Colon (tissue), 2 donors: ENCODE measurements at regions not wholly inside any gene's neighbourhood (a gene's known extent, or its start where the extent isn't known, plus 50 kb on each side); places are given as distances from the start of the nearest gene placed in this dataset.
"Not testable (repeated sequence)": the region's sequence is repeated elsewhere in the genome, so short reads cannot be mapped to it uniquely, and the experiment has no call there.

ENCODE experiments used
- FAIRE-seq: peaks from 2 replicates; lab custom pipeline; 2012; peaks lifted over from hg19 to GRCh38; lab: Jason Lieb, UNC
- donor health status: control.
- donor health status: control.

DNA sequence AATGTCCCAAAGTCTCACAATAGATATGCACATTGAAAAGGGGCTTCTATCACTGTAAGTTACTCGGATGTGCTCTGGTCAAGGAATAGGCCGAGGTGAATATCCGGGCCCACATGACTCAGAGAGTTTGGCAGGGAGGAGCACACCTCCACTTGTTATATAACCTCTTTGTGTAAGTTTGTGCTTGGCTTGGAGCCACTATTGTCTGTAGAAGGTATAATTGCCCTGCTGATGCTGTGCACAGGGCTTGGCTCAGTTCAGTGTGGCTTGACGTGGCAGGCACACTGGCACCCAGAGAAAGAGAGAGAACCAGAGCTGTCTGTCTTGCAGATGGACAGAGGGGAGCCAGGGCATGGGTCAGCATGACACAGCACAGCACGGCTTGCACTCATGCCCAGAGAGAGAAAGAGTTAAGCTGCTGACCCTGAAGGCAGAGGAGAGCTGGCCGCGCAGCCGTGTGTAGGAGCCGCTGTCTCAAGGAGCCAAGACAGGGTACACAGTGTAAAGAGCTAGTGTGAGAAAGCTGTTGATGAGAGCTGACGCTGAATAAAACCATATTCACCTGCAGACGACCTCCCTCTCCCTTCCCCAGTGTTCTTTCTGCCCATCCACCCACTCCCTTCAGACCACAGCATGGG lies 482.5 kb downstream of the C6orf118 start:
- FAIRE-seq = no peak

DNA sequence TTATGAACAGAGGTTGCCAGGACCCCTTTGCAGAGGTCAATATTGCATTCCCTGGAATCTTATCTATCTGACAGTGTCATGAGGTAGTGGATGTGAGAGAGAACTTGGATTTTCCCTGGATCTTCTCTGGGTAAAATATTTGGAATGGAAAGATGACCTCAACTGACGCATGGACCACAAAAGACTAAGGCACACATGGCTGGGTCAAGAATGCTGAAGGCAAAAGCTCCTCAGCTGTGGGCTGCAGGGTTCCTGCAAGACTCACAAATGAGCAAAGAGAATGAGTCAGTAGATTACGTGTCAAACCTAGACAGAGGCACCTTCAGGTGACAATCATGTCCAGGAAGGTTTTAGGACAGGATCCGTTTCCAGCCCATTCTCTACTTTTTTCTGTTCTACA lies 484.0 kb downstream of the C6orf118 start:
- no peak for FAIRE-seq

DNA sequence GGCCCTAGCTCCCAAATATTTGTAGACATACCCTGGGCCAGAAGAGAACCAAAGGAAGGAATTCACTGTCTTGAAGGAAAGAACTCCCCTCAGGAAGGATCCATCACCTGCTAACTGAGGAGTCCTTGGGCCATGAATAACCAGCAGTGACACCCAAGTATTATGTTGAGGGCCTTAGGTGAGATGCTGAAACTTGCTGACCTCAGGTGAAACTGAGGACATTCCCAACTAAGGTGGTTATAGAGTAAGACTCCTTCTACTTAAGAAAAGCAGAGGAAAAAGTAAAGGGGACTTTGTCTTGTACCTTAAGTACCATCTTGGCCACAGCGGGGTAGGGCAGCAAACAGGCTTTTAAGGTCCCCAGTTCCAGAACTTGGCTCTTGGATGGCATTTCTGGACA lies 491.7 kb downstream of the C6orf118 start:
- no peak for FAIRE-seq

DNA sequence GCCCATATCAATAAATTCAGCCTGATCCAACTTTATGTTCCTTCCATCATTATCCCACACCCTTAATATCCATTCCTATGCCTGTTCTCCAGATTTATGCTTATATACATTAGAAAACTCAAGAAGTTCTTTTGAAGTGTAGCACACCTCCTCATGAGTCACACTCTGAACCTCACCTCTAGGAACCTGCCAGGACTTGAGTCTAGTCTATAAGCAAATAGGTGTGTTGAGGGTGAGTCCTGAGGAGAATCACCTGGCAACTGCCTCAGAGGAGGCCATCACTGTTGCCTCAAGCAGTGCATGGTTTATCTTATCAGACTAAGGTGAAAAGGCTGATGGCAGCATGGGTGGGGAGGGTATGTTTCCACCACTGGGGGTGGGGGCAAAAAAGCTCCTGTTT lies 496.7 kb downstream of the C6orf118 start:
- FAIRE-seq = no peak

DNA sequence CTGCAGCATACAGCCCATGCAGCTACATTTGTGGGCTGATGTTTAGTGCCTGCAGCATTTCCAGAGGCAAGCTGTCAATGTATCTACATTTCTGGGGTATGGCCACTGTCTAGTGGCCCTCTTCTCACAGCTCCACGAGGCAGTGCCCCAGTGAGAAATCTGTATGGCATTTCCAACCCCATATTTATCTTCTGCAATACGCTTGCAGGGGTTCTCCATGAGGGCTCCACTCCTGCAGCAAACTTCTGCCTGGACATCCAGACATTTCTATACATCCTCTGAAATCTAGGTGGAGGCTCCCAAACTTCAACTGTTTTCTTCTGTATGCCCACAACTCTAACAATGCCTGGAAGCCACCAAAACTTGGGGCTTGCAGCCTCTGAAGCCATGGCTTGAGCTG lies 502.3 kb downstream of the C6orf118 start:
- FAIRE-seq = no peak

DNA sequence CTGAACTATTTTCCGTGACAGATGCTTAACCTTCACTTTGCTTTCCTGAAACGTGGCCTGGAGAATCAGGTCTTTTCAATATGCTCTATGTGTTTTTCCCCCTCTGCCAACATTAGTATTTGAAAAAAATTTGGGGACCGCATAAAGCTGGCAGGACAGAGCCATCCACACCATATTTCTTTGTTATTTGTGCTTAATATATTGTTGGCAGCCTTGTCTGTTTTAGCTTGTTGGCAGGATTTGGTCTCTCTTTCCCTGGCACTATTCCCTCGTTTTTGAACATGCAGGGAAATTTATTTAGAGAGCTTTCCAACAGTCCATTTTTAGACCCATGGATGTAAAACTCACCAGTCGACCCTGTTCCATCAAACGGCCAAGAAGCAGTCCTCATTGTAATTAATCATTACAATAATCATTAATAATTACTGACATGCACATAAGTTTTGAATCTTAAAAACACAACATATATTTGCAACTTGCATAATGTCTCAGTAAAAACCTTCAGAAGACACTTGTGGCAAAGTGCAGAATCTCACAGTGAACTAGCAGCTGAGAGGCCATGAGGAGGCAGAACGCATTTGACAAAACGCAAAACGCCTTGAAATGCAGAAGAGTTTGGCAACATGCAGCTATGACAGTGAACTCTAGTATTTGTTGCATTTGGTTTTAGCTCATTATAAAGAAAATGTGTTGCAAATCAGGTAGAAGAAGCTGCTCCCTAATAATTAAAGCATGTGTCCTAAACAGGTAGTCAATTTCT lies 514.2 kb downstream of the C6orf118 start:
- FAIRE-seq = no peak

DNA sequence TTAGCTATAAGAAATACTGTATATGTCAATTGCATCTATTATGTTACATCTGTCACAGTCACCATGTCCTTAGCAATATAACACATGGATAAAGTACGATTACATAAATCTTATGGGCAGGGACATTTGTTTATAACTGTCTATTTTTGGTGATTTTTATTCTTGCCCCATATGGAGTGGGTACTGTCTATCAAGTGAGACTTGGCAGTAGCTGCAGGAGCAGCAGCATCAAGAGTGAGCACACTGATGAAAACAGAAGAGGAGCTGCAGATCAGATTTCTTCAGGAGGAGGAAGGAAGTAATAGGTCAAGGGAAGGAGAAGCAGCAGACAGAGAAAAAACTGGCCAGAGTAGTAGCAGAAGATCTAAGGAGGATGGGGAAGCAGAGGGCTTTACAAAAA lies 516.7 kb downstream of the C6orf118 start:
- FAIRE-seq = no peak

DNA sequence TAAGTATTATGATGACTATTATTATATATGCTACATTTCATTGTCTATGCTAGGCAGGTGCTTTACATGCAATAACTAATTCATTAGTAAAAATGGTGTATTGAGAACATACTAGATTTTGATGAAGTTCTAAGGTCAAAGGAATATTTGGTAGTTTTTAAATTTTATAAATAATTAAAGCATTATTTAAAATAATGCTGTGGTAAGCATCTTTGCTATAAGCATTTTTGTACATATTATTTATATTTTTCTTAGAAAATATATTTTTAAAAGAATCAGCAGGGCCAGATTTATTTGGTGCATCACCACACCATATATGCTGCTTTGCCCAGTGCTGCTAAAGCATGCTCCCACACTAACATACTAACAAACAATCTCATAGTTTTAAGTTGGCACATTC lies 517.9 kb downstream of the C6orf118 start:
- no peak for FAIRE-seq

DNA sequence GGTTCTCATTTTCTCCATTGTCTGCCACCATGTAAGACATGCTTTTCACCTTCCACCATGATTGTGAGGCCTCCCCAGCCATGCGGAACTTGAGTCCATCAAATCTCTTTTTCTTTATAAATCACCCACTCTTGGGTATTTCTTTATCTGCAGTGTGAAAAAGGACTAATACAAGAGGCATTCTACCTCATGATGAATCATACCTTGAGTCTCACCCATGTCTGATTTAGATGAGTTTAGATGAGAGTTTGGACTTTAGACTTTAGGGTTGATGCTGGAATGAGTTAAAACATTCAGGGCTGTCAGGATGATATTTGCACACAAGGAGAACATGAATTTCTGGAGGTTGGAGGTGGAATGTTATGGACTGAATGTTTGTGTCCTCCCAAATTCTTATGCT lies 545.6 kb downstream of the C6orf118 start:
- no peak for FAIRE-seq

DNA sequence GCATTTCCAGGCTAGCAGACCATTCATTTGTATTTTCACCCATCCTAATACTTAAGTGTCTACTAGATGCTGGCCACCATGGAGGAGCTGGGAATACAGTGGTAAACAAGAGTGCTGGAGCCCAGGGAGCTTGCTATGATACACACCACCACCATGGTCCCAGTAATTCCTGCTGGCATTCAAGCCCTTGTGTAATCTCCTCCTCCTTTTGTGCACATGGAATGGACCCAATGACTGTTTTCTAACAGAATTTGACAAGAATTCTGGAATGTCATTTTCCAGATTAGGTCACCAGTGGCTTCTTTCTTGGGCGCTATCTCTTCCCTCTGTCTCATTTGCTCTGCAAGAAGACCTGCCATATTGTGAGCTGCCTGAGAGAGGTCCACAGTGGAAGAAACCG lies 552.0 kb downstream of the C6orf118 start:
- no peak for FAIRE-seq

DNA sequence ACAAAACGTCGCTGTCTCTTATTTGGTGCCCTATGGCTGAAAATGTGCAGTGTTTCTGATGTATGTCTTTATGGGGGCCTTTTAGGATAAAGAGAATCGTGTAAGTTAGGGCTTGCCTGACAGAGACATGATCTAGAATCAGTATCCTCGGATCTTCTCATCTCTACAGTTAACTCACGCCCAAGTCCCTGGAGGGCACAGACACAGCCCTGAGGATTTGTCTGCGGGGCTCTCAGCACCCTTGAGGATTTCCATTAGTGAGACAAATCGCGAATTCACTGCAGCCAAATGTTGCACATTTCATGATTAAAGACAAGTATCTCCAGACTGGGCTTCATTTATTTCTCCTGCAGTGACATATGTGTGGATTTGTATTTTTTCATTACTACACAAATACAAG lies 552.7 kb downstream of the C6orf118 start:
- no peak for FAIRE-seq

DNA sequence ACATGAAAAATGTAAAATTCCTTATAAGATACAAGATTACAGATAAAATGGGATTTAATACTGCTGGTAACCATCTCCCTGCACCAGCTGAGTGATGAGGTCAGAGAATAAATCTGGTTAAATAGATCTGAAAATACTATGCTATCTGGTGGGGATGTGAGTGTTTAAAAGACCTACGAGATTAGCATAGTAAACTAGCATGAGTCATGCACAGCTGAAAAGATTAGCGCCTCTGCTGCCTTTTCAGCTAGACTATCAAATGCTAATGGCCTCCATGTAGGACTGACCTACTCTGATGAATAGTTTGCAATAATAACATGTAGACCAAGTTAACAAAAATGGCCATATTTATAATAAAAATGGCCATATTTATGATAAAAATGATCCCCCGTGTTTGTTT lies 553.3 kb downstream of the C6orf118 start:
- no peak for FAIRE-seq

DNA sequence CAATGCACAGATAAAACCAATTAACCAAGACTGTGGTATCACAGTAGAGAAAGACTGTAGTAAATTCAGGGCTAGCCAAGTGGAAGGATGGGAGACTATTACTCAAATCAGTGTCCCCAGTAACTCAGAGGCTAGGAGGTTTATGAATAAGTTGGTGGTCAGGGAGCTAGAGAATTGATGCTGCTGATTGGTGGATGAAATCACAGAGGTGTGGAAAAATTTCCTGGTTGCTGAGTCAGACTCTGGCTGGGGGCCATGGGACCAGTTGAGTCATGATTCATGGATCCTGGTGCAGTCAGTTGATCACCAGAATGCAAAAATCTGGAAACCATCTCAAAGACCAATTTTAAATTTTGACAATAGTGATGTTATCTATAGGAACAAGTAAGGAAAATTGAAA lies 555.9 kb downstream of the C6orf118 start:
- no peak for FAIRE-seq

DNA sequence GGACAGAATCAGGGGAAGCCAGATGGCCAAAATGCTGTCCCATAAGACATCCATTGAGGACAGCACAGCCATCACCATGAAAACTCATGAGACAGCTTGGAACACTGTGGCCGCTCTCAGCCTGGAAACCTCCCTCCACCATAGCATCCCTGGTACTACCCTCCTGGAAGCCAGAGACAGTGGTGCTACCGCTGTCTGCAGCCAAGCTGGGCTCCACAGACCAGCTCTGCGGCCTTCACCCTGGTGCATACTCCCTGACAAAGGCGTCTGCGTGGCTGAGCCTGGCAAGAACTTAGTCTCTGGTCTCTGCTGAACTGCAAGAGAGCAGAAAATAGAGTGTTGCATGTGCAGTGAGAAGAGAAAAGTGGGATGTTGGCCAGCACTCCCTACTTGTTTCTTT lies 558.0 kb downstream of the C6orf118 start:
- FAIRE-seq = no peak

DNA sequence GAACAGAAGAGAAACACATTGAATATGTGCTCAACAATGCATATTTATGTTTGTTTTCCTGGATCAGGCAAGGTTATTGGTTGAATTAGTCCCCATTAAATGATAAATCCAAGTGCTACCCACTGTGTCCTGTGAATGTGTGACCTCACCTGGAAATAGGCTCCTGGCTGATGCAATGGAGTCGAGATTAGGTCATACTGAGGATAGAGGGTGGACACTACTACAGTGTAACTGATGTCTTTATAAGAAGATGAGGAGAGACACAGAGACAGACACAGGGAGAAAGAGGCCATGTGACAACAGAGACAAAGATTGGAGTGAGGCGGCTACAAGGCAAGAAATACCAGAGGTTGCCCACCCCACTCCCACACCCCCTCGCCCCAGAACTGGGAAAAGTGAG lies 559.3 kb downstream of the C6orf118 start:
- no peak for FAIRE-seq

DNA sequence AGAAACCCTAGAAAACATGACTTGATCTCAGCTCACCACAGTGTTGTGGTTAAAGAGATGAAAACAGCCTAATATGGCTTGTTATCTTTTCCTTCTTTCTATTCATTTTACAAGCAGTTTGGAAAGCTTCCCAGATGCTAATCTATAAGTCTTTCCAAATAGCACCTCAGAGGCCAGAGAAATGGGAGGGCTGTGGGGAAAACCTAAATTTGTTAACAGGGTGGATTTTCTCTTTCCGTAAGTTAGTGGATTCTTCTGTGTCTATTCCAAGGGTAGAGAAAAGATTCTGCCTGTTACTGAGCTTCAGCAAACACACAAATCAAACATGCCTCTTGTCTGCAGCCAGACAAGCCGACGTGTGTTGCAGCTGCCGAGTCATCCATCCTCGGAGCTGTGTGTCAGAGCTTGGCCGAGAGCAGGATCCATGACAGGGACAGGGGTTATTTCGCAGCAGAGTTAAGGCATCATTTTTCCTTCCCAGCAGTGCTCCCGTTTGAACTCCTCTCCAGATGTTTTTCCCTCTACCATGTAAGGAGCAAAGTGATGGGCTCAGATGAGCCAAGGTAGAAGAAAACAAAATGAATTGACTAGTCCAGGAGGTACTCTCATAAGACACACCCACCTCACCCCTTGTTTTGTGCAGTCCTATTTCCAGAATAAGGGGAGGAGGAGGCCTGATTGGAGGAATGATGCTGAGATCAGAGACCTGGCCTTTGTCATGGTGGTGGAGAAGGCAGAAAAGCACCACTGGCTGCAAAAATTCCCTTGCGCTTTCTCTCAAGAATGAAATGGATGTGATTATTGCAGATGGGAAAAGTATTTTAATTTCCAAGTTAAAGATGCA lies 560.0 kb downstream of the C6orf118 start:
- no peak for FAIRE-seq

DNA sequence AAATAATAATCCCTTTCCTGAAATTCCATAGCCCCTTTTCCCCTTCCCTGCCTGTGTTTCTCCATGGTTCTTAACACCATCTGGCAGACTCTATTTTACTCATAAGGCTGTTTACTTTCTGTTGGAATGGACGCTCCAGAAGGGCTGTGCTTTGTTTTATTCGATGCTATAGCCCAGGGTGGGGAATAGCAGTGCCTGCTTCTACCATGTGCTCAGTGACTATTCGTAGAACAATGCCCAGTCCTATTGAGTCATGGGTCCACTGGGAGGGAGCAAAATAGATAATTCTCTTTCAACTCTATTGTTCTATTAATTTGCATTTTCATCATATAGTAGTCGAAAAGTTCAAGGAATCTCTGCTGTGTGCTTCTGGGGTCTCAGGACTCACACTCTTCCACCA lies 565.1 kb downstream of the C6orf118 start:
- no peak for FAIRE-seq

DNA sequence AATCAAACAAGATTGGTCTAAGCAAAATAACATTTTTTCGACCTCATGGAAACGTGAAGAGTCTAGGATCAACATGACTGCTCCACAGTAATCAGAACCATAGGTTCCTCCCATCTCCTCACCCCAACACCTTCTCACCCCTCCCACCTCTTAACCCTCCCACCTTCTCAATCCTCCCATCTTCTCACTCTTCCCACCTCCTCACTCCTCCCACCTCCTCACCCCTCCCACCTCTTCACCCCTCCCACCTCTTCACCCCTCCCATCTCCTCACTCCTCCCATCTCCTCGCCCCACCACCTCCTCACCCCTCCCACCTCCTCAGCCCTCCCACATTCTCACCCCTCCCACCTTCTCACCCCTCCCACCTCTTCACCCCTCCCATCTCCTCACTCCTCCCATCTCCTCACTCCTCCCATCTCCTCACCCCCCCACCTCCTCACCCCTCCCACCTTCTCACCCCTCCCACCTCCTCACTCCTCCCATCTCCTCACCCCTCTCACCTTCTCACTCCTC lies 567.4 kb downstream of the C6orf118 start:
- FAIRE-seq = no peak

DNA sequence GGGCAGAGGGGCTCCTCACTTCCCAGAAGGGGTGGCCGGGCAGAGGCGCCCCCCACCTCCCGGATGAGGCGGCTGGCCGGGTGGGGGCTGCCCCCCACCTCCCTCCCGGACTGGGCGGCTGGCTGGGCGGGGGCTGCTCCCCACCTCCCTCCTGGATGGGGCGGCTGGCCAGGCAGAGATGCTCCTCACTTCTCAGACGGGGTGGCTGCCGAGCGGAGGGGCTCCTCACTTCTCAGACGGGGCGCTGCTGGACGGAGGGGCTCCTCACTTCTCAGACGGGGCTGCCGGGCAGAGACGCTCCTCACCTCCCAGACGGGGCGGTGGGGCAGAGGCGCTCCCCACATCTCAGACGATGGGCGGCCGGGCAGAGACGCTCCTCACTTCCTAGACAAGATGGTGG lies 573.3 kb downstream of the C6orf118 start:
- FAIRE-seq = not testable (repeated sequence)

DNA sequence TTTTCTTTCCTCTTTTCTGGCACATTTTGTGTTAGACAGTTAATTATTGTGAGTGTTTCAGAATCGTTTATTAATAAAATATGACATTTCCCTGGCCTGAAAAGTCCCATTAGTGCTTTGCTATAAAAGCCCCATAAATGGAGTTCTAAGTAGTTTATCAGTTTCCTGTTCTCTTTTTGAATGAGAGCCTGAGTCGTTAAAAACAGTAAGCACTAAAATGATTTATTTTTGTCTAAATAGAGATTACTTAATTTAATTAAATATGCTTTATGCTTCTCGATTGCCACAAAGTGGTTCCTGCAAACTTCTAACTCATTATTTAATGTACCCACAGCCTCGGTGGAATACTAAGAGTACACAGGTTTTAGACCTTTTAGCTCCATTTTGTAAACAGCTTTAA lies 577.9 kb downstream of the C6orf118 start:
- FAIRE-seq = no peak

DNA sequence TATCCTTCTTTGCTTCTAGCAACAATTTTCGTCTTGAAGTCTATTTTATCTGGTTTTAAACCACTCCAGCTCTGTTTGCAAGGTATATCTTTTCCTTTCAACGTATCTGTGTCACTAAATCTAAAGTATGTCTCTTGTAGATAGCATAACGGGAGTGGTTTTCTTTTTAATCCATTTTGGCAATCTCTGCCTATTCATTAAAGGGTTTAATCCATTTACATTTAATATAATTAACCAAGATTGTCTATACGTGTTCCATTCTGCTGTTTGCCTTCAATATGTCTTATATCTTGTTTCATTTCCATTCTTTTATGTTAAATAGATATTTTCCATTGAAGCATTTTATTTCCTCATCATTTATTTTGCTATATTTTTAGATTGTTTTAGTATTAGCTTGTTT lies 587.9 kb downstream of the C6orf118 start:
- peak; percentile 45 for FAIRE-seq

DNA sequence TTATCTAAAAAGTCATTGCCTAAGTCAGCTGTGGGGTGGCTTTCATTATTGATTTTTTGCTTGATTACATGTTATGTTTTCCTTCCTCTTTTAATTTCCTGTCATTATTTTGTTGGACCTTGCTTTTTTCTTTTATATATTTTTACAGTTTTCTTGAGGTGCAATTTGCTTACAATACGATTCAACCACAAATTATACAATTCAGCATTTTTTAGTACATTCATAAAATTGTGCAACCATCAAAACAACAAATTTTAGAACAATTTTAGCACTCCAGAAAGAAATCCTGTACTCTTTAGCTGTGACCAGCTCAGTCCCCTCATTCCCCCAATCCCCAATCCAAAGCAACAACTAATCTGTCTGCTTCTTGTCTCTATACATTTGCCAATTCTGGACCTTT lies 608.9 kb downstream of the C6orf118 start:
- no peak for FAIRE-seq

DNA sequence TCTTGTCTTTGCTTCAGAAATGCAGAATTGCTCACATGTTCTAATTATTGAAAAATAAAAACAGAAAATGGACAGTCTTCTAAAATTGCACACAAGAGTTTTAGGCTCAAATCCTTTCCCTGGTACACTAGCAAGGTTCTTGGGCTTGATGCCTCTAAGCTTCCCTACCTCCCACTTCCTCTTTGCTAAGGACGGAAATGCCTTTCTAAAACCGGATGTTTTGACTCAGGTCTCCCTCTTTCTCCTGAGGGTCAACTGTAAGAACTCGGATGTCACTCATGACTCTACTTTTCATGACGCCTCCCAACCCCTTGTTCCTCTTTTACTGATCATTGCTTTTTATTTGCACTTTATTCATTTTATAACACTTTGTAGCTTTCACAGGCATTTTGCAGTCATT lies 613.5 kb downstream of the C6orf118 start:
- no peak for FAIRE-seq
